Astrocyte of the spinal cord (primary cell): ENCODE measurements at regions not wholly inside any gene's neighbourhood (a gene's known extent, or its start where the extent isn't known, plus 50 kb on each side); places are given as distances from the start of the nearest gene placed in this dataset.

Experiments used
- DNase-seq: peaks from one replicate; pipeline ENCODE4 v3.0.0; 2011; ENCODE audit warnings: low read depth, low spot score
- H3K4me3 ChIP-seq: 2 replicates; pipeline ENCODE4 v1.5.1; 2011; ENCODE audit warnings: low read depth, mild to moderate bottlenecking, low read length, moderate library complexity
- CTCF ChIP-seq: IDR thresholded peaks from 2 replicates; pipeline ENCODE4 v1.5.1; 2012; ENCODE audit warnings: low read depth, mild to moderate bottlenecking, low read length, inconsistent platforms
- in situ Hi-C: cut with HindIII; loops from 2 replicates; pipeline ENCODE4 v1.10.0; 2017; ENCODE audit warnings: low sequenced_read_pairs

- H3K4me3 ChIP-seq: no peak overlapping the region
- in situ Hi-C loops: no loop called here
- no peak for DNase-seq
- no peak for TF ChIP-seq CTCF
Observed at GRCh38 chr1:193519922-193520321, 333.5 kb upstream of the B3GALT2 start.

GRCh38 chr1:193516755-193517388 lies 330.5 kb upstream of the B3GALT2 start:
- no peak for TF ChIP-seq CTCF
- no peak overlapping the region for H3K4me3 ChIP-seq
- in situ Hi-C loops: no loop called here
- DNase-seq: no peak

- in situ Hi-C loops: no loop called here
- DNase-seq: no peak
- TF ChIP-seq CTCF: no peak
- no peak overlapping the region for H3K4me3 ChIP-seq
Observed at GRCh38 chr1:193514397-193514796, 328.0 kb upstream of the B3GALT2 start.

GRCh38 chr1:193513032-193513431 lies 326.6 kb upstream of the B3GALT2 start:
- no peak for TF ChIP-seq CTCF
- no peak overlapping the region for H3K4me3 ChIP-seq
- no peak for DNase-seq
- in situ Hi-C loops: no loop called here

GRCh38 chr1:193504920-193505319 lies 318.5 kb upstream of the B3GALT2 start:
- in situ Hi-C loops: no loop called here
- DNase-seq: no peak
- TF ChIP-seq CTCF: no peak
- no peak overlapping the region for H3K4me3 ChIP-seq

- no peak for TF ChIP-seq CTCF
- no peak overlapping the region for H3K4me3 ChIP-seq
- in situ Hi-C loops: no loop called here
- no peak for DNase-seq
Observed at GRCh38 chr1:193498088-193498655, 311.8 kb upstream of the B3GALT2 start.
